ENCODE measurements at regions not wholly inside any gene's neighbourhood (a gene's known extent, or its start where the extent isn't known, plus 50 kb on each side); places are given as distances from the start of the nearest gene placed in this dataset.

DNA sequence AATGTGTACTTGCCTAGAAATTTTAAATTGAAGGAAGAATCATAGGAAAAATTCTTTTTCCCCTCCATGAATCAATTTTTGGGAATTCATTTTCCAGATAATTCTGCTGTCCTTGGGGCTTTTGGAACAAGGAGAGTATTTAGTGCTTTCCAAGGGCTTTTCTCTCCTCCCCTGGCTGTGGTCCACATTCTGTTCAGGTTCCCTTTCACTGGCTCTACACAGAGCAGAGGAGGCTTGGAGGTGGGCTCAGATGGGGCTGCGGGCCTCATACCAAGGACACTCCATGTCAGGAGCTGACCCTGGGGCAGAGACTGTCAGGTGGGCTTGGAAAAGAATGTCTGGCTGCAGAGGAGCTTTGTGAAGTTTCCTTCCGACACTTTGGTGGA, 128.1 kb downstream of the GADD45G start:
- TF ChIP-seq ZSCAN18 (tag by site-specific recombination; IDR thresholded peaks at IDR 0.05) (no peak), RBAK (tag by site-specific recombination; IDR thresholded peaks at IDR 0.05) (no peak), ZXDB (tag by site-specific recombination; IDR thresholded peaks at IDR 0.05) (no peak), ZNF416 (tag by site-specific recombination; IDR thresholded peaks at IDR 0.05) (no peak), ZNF274 (IDR thresholded peaks at IDR 0.05; ENCODE audit: low read length) (no peak), ZNF274 (tag by site-specific recombination; IDR thresholded peaks at IDR 0.05; ENCODE audit: borderline replicate concordance) (no peak), ZNF121 (tag by site-specific recombination; IDR thresholded peaks at IDR 0.05) (no peak)
